NCI-H1930 (cell line): ENCODE measurements at regions not wholly inside any gene's neighbourhood (a gene's known extent, or its start where the extent isn't known, plus 50 kb on each side); places are given as distances from the start of the nearest gene placed in this dataset.
"Not testable (repeated sequence)": the region's sequence is repeated elsewhere in the genome, so short reads cannot be mapped to it uniquely, and the experiment has no call there.

Experiments used
- DNase-seq, 2 experiments: peaks; one replicate each; lab custom pipeline; 2025; lab: John Stamatoyannopoulos, UW

DNA sequence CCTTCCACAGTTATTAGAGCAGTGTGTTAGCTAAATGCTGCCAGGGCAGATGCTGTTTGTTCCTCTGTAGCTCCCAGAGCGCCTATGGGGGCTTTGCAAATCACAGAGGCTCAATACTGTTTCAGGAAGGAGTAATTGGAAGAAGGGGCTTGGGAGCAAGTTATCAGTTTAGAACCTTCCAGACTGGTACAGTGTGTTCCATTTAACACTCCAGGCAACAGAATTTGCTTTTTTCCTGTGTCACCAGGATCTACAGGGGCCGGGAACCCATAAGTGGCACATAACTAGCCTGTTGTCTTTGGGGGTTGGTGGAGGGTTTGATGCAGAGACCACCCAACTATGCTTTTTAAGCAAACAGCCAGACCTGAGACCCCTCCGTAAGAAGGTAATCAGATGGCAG is 307.3 kb upstream of the KCNN2 start:
- no peak for DNase-seq

DNA sequence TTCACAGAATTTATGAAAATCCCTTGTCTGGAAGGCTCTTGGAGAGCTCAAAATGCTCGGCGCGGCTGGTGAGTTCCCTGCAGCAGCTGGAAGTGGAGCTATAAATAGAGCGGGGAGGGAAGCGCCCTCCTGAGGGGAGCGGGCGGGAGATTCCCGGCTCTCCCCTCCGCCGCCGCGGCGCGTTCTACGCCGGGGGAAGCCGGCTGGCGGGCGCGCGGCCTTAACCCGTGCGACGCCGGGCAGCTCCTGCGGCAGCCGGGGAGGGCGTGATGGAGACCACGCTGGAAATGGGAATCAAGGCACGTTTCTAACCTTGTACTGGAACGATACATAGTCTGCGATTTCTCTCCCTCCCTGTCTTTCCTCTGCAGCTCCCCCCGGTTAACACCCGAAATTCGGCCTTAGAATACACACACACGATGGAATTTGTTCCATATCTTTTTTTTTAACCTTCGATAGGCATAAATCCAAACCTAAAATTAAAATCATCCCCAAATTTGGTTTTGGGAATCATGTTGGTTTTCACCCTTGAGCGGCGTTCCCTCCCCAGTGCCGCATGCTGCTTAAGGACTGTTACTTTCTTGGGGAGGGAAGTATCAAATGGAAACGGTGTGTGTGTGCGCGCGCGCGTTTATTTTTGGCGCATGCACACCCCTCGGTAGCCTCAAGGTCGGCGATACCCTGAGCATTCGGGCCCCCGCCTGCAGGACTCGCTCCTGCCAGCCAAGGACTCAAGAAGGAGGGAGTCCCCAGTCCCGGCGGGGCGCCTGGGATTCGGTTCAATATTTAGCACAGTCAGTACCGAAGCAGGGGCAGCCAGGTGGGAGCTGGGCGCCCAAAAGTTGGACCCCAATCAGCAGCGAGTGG is 306.3 kb upstream of the KCNN2 start:
- peak; percentile 1 to 13 for DNase-seq

DNA sequence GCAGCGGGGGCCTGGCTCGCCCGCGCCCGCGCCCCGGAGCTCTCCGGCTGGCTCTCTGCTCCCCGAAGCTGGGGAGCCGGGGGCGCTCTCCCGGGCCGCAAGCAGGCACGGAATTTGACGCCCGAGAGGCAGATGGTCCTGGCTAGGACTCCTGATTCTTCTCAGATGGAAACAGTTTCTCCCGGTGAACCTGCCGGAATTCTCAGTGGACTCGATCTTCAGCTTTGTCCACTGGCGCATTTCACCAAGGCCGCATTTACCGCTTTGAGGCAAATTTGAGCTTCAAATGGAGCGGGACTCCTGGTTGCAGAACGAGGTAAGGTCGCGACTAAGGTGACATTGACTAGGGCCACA is 305.7 kb upstream of the KCNN2 start:
- no peak for DNase-seq

DNA sequence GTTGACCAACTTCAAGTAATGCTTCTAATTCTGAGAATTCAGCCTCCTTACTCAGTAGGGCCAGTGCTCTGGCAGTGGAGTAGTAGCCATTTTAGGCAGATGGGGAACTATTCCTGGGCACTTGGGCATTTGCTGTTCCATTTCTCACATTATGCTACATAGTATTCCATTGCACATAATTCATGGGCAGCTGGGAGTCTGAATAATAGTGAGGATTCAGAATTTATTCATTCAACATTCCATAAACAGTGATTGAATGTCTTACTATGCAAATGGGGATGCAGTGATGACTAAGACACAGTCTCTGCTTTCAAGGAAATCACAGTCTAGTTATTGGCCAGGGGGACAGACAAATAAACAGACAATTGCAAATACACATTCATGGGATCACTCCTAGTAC is 301.0 kb upstream of the KCNN2 start:
- no peak for DNase-seq

DNA sequence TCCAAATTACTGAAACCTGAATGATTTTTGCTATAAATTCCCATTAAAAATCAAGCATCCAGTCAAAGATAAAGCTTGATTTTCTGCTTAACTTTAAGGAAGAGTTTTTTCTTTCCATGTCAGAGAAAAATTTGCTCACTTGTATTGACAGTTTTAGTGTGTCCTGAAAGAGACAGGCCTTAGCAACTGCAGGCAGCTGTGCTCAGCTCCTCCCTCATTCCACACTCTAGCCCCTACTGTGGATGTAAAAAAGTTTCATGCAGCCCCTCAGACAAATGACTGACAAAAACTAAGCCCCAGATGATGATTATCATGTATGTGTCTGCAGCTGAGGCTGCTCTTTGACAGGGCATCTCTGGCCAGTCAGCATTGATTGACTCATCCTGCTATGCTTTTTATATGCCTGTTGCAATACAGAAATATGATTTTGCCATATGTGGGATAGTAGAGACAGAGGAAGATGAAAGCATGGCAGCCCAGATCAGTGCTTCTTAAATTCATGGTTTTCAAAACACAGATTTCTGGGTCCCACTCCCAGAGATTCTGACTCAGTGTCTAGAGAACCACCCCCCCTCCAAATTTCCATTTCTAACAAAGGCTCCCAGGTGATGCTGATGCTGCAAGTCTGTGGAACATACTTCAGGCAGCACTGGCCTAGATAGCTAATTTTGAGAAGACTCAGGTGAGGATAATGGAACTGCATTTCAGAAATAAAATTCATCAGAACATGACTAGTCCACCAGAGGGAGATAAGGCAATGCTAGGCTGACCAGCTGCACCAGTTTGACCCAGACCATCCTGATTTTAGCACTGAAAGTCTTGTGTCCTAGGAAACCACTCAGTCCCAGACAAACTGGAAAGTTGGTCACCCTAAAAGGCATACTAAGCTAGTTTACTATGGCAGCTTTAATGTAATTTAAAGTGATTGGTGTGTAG is 298.7 kb upstream of the KCNN2 start:
- no peak for DNase-seq

DNA sequence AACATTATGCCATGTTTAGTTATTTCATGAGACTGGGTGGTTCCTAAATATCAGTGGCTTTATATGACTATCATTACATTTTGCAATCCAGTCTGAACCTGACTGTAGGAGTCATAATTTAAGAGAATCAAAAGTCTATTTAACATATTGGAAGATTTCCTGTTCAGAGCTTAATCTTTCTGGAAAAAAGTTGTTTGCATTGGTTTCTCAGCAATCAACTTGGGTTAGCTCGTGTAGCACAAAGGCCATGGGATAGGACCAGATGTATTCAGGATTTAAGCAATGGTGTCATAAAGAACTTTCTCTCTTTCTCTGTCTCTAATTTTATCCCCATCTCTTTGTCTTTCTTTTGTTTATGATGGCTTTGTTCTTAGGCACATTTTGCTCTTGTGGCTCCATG is 296.0 kb upstream of the KCNN2 start:
- no peak for DNase-seq

DNA sequence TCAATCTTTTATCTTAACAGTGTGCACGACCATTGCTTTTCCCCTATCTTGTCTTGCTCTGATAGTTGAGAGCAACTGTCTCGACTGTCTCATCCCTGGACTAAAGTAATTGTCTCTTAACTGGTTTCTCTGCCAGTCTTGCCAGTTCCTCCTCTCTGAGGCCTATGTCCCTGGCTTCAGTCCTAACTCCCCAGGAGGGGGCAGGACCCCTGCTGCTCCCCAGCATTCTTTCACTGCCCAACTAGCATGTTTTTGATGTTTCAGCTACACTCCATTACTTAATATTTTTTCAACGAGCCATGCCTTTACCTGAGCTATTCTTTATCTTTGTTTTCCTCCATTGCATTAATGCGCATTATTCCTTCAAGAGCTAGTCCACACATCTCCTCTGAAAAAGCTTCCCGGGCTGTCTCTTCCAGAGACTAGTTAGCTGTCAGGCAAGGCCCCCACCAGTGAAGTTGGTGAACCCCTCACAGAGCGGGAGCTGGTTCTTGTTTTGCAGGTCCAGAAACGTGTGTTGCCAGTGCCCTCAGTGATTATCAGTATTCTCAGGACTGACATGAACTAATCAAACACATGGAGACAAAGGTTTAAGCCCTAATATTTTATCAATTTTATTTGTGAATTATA is 291.7 kb upstream of the KCNN2 start:
- DNase-seq: no peak

DNA sequence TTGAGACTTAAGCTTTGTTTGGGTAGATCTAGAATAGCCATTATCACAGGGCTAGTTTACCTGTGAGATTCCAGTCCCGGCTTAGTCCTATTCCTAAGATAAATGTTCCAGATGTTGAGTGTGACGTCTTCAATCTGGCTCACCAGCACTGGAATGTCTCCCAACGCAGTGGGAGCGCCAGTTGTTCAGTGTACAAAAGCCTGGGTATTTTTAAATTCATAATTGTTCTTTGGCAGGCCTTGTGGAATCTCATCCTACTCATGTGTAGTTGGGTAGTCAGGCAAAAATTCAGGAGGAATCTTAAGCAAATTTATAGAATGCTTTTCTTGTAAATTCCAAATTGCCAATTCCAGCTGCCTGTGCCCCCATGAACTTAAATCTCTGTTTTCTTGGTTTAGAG is 272.6 kb upstream of the KCNN2 start:
- DNase-seq: no peak

DNA sequence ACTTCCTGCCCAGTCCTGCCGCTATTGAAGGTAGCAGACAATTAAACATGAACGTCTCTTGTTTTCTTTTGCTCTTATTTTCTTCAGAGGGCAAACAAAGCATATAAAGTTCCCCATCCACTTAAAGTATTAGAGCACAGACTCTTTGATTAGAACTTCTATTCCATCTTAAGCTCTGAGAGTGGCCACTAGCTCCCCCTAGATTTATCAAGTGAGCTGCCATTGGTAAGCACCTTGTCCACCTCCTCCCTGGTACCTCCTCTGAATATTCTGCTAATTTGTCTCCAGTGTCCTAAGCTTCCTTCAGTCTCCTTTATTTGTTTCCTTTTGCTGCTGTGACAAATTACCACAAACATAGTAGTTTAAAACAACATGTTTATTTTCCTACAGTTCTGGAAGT is 264.3 kb upstream of the KCNN2 start:
- DNase-seq: no peak

DNA sequence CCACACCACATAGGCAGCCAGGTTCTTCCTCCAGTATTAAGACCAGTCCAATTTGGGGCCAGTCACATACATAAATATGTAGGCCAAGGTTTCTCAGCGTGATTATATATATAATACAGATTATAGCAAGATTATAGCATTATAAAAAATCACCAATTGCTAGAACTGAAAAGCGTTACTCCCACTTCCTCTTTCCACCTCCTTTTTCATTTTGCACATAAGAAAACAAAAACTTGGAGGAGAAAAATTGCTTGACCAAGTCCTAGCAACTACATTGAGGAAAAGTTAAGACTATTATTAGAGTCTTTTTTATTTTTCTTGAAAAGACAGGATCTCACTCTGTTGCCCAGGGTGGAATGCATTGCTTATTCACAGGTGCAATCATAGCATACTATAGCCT is 262.7 kb upstream of the KCNN2 start:
- DNase-seq: no peak

DNA sequence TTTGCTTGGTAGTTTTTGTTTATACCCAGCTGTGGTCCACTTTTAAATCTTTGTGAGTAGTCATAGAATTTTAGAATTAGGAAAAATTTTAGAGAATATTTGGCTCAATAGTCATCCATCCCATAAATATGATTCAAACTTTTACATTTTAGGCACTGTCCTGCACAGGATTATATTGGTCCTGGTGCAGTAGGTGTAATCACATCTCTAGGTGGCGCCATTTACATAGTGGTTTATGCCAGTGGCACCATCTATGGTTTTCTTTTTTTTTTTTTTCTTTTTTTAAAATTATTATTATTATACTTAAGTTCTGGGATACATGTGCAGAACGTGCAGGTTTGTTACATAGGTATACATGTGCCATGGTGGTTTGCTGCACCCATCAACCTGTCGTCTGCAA is 260.7 kb upstream of the KCNN2 start:
- DNase-seq: no peak

DNA sequence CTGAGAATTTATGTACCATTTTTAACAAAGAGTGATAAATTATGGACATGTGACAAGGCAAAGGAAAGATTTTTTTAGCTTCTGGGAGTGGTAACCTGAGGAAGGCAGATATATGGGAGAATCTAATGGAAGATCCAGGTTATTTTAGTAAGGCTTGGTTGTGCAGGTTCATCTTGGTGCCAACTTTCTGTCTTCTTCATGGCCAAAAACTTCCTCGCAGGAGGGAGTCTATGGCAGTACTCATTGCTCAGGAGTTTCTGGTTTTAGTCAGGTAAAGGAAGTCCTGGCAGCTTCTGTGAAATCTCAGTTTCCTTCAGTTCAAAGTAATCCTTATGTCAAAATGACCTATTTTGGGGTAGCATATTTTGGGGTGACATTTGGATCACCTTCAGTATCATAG is 248.3 kb upstream of the KCNN2 start:
- no peak for DNase-seq

DNA sequence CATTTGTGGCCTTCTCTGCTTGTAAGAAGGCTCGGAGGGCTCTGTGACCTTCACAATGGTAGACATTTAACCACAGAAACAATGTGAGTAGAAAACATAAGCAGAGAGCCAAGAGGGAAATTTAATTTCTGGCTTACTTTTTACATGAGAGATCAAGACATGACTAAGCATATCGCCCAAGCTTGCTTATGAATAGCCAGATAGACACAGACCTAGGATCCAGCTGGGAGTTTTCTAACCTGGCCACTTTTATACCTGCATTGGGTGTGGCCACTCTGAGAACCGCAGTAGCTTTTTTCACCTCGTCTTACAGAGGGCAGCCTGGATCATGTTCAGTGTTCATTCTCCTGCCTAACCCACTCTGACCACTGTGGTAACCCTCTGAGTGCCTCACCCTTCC is 244.9 kb upstream of the KCNN2 start:
- DNase-seq: no peak

DNA sequence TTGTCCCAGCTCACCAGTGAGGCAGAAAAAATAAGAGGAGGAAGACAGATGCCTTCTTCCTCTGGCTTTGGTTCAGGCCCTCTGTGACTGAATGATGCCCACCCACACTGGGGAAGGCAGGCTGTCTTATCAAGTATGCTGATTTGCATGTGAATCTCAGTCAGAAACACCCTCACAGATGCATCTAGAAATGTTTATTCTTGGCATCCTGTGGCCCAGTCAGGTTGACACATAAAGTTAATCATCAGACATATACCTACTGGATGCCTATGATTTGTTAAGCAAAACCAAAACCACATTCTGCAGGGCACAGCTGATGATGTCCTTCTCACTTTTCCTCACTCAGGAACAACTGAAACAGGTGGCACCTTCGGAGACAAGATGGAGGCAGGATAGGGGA is 243.4 kb upstream of the KCNN2 start:
- DNase-seq: no peak

DNA sequence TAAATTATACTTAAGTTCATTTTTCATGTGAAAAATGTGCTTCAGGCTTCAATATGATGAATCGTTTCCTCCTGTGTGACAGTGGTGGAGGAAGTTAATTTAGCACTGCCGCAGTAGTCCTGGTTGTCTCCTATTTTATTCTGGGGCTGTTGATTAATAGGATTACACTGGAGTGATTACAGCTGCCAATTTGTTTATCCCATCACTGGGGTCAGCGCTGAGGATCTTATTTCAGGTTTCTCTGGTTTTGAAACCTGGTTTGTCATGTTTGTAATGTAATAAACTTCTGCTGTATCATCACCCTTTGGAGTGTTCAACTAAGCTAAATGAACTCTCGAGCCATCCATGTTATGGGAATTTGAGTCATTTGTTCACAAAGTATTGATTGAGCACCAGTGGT is 241.7 kb upstream of the KCNN2 start:
- no peak for DNase-seq

DNA sequence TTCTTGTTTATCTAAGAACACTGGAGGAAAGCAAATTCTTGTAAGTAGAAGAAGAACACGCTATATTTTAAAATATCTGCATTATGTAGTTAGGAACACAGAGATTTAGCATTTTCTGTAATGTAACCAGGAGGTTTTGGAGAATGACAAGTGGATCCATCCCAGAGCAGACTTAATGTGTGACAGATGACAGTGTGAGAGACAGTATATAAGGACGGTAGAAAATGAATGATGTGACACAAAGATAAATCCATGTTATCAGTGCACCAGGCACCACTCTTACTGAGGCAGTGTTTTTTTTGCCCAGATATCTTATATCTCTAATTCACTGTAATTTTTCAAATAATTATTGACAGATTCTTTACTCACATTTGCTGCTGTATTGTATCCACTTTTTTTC is 239.0 kb upstream of the KCNN2 start:
- DNase-seq: no peak

DNA sequence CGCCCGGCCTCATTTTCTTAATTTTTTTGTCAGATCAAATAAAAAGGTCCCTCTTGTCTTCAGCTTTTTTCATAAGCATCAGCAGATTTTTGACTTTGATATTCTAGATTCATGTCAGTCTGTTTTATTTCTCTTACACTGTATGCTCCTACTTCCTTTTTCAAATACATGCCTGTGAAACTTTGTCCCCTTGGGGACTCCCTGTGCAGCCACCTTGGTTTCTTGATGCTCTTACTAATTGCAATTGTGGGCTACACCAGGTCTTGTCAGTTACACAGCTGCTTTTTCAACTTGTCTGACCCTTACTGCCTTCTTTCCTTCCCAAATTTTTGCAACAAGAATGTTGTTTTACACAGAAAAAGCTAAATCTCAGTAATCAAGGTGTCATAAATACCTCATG is 238.2 kb upstream of the KCNN2 start:
- DNase-seq: no peak

DNA sequence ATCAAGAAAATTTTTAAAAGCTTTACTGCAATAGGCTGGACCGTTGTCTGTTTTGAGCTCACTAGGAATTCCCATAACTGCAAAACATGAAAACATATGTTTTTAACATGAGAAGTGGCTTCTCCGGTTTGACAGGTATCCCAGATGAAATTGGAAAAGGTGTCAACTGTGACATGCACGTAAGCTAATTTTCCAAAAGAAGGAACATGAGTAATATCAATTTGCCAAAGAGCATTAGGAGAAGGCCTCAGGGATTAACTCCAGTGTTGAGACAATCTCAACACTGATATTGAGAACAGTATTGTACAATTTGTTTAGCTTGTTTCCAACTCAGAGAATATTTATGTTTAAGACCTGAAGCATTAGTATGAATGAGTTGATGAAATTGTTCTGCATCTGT is 215.5 kb upstream of the KCNN2 start:
- DNase-seq: no peak

DNA sequence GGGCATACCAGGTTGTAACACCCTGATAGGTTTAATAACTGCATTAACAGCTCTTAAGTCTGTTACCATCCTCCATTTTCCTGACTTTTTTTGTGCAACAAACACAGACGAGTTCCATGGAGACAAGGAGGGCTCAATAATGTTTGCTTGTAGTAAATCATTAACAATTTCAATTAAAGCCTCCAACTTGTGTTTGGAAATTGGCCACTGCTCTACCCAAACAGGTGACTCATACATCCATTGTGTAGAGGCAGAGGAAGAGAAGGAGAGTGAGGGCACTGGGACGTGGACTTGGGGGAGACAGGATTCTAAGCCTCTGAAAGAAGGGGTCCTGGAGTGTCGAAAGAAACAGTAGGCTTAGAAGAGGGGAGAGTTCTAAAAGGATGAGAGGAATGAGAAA is 213.6 kb upstream of the KCNN2 start:
- DNase-seq: no peak

DNA sequence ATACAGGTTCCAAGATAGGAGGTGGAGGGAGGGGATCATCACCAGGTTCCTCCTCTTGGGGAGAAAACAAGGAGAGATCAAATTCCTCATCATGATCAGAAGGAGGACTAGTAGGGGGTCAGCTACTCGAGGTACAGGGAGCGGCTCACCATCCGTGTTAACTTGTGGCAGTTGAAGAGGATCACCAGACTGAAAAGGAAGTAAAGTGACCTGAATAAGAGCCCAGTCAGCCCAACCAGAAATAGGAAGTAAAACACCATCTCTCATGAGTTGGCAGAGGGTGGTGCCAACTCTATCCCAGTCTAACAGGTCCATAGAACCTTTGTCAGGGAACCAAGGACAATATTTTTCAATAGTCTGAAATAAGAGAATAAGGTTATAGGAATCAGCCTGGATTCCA is 213.1 kb upstream of the KCNN2 start:
- DNase-seq: not testable (repeated sequence)

DNA sequence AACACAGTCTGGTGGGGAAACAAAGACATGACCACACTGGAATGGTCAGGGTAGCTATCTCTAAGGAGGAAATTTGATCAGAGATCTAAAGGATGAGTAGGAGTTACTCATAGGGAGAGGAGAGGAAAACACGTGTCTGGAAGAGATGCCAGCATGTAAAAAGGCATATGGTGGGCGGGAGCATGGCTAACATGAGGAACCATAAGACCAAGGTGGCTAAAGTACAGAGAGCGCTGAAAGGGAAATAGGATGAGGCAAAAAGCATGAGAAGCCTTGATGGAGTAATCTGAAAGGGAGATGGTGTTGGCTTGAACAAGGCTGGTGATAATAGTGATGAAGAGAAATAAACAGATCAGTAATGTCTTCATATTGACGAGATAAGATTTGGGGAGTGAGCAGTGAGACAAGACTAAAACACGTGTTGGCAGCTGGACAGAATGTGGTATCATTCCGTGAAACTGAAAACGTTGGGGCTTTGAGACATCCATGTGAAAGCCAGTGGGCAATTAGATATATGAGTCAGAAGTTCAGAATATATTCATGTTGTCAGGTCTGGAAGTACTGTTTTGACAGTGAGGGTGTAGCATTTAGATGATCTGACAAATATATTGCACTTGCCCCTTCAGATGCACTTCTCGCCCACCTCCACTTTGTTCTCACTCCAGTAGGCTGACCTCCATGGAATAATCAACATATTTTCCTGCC is 209.1 kb upstream of the KCNN2 start:
- no peak for DNase-seq

DNA sequence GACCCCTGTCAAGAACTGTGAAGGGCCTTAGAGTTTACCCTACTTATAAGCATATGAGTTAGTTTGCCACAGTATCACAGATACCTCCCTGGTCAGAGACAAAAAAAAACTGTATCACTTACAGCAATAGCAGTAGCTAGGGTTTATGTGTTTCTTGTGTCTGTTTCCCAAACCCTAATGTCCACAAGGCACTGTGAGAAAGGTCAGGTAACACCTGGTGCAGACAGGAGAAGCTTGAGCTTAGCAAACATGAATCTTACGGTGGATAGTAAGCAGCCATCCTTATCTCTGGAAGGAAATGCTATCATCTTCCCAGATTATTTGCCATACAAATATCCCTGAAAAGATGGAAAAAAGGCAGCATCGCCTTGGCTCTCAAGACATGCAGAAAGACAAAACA is 208.5 kb upstream of the KCNN2 start:
- DNase-seq: no peak
